GM12891 (cell line): ENCODE measurements at regions not wholly inside any gene's neighbourhood (a gene's known extent, or its start where the extent isn't known, plus 50 kb on each side); places are given as distances from the start of the nearest gene placed in this dataset.

Source experiments
- PAX5 ChIP-seq: IDR thresholded peaks from 2 replicates; pipeline ENCODE4 v1.6.1; 2011; ENCODE audit warnings: low read length, moderate library complexity, mild to moderate bottlenecking; ENCODE audit not compliant: insufficient read depth, severe bottlenecking
- POLR2A ChIP-seq: IDR thresholded peaks from 2 replicates; pipeline ENCODE4 v1.6.1; 2011; ENCODE audit warnings: low read depth, low read length, control low read depth
- POLR2AphosphoS5 ChIP-seq: IDR thresholded peaks from 2 replicates; pipeline ENCODE4 v1.6.1; 2011; ENCODE audit warnings: low read depth, low read length, control low read depth
- POU2F2 ChIP-seq: IDR thresholded peaks from 2 replicates; pipeline ENCODE4 v1.6.1; 2011; ENCODE audit warnings: low read depth, mild to moderate bottlenecking, control low read depth, low read length, moderate library complexity
- SPI1 ChIP-seq: IDR thresholded peaks from 2 replicates; pipeline ENCODE4 v1.6.1; 2011; ENCODE audit warnings: low read depth, low read length, control low read depth
- TAF1 ChIP-seq: IDR thresholded peaks from 2 replicates; pipeline ENCODE4 v1.6.1; 2011; ENCODE audit warnings: low read depth, low read length, control low read depth

GRCh38 chr13:60933638-60934037, 482.0 kb downstream of the PCDH20 start:
- TF ChIP-seq POLR2A (no peak), POLR2AphosphoS5 (no peak), TAF1 (no peak), SPI1 (no peak), PAX5 (no peak), POU2F2 (no peak)
